Panc1 (cell line): ENCODE measurements at regions not wholly inside any gene's neighbourhood (a gene's known extent, or its start where the extent isn't known, plus 50 kb on each side); places are given as distances from the start of the nearest gene placed in this dataset.

Experiments used
- ATAC-seq: fragments of 200-7000 bp; cut with Tn5 transposase; 2 replicates; pipeline ENCODE4 v1.9.1; 2020; ENCODE audit warnings: mild to moderate bottlenecking, moderate library complexity
- BruUV-seq: library from RNA; stranded (reverse); fragments of 400-500 nt; replicated peaks from 2 replicates; lab custom pipeline; 2021; lab: Mats Ljungman, UMichigan
- CTCF ChIA-PET: fragments of 300-600 bp; sonication (Branson Sonifier 250); formaldehyde crosslinking; loops from one replicate; lab custom pipeline; 2022; ENCODE audit warnings: antibody characterized with exemption; lab: Charles Lee
- POLR2A ChIA-PET: fragments of 300-600 bp; sonication (Branson Sonifier 250); formaldehyde crosslinking; loops from one replicate; lab custom pipeline; 2022; ENCODE audit warnings: antibody characterized with exemption; lab: Charles Lee
- DNase-seq: peaks from one replicate; pipeline ENCODE4 v3.0.0-alpha.2; 2010; ENCODE audit warnings: low read depth, low spot score
- H3K27ac ChIP-seq: 2 replicates; pipeline ENCODE4 v1.5.1; 2011; ENCODE audit warnings: mild to moderate bottlenecking, low read length, inconsistent platforms
- H3K27me3 ChIP-seq: fragments of 200-500 bp; sonication (Bioruptor generic); 2 replicates; pipeline ENCODE4 v1.6.0; 2014; ENCODE audit warnings: low read length, inconsistent platforms; ENCODE audit not compliant: control insufficient read depth, insufficient read depth
- H3K36me3 ChIP-seq: fragments of 200-500 bp; sonication (Bioruptor generic); 2 replicates; pipeline ENCODE4 v1.5.1; 2014; ENCODE audit warnings: inconsistent platforms, mild to moderate bottlenecking, low read length, moderate library complexity; ENCODE audit not compliant: control insufficient read depth, insufficient read depth
- H3K4me1 ChIP-seq: 2 replicates; pipeline ENCODE4 v1.5.1; 2011; ENCODE audit warnings: inconsistent platforms, mild to moderate bottlenecking, low read length, moderate library complexity; ENCODE audit not compliant: control insufficient read depth, insufficient read depth
- H3K4me3 ChIP-seq, 2 experiments: 2 replicates each; pipeline ENCODE4 v1.5.1; 2011 to 2012; ENCODE audit warnings: low read depth in 2 of 2, low read length in 2 of 2, mild to moderate bottlenecking in 2 of 2, inconsistent platforms in 1 of 2, moderate library complexity in 1 of 2
- H3K9me3 ChIP-seq: fragments of 200-500 bp; sonication (Bioruptor generic); 2 replicates; pipeline ENCODE4 v1.5.1; 2014; ENCODE audit warnings: low read depth, mild to moderate bottlenecking, inconsistent platforms, low read length, moderate library complexity; ENCODE audit not compliant: control insufficient read depth, insufficient read depth
- CTCF ChIP-seq: fragments of 450-650 bp; IDR thresholded peaks from 2 replicates; pipeline ENCODE4 v1.5.1; 2017; ENCODE audit warnings: mild to moderate bottlenecking
- POLR2AphosphoS5 ChIP-seq: IDR thresholded peaks from 2 replicates; pipeline ENCODE4 v1.6.1; 2012; ENCODE audit warnings: mild to moderate bottlenecking, low read depth, low read length, moderate library complexity
- SIN3A ChIP-seq: IDR thresholded peaks from 2 replicates; pipeline ENCODE4 v1.6.1; 2012; ENCODE audit warnings: low read depth, mild to moderate bottlenecking, low read length, moderate library complexity, borderline replicate concordance; ENCODE audit not compliant: insufficient read depth
- TCF7L2 ChIP-seq: IDR thresholded peaks from 2 replicates; pipeline ENCODE4 v1.6.1; 2011; ENCODE audit warnings: mild to moderate bottlenecking, low read depth, low read length, inconsistent platforms
- in situ Hi-C: cut with HindIII; loops from 2 replicates; pipeline ENCODE4 v1.10.0; 2016; ENCODE audit warnings: low sequenced_read_pairs, low pct_unique_long_range_greater_than_20kb
- intact Hi-C: fragments of 100-400 bp; cut with micrococcal nuclease; formaldehyde crosslinking; loops from one replicate; pipeline ENCODE4 v1.10.0; 2022; ENCODE audit not compliant: unreplicated experiment
- TF ChIP-seq, protein P1 (sequence below), 2 experiments: IDR thresholded peaks; 2 replicates each; pipeline ENCODE4 v1.6.1; 2011 to 2012; ENCODE audit warnings: low read depth in 2 of 2, control low read depth in 1 of 2, low read length in 1 of 2, mild to moderate bottlenecking in 1 of 2, moderate library complexity in 1 of 2; ENCODE audit not compliant: insufficient read depth in 1 of 2

GRCh38 chr4:170662250-170662649 lies 572.5 kb upstream of the AADAT start:
- no peak overlapping the region for H3K4me3 ChIP-seq
- POLR2A ChIA-PET: no interaction called here
- in situ Hi-C loops (no loop called here), intact Hi-C loops (no loop called here)
- ATAC-seq (no peak), DNase-seq (no peak)
- TF ChIP-seq TCF7L2 (no peak), SIN3A (no peak), CTCF (no peak), POLR2AphosphoS5 (no peak)
- TF ChIP-seq, protein P1, sequence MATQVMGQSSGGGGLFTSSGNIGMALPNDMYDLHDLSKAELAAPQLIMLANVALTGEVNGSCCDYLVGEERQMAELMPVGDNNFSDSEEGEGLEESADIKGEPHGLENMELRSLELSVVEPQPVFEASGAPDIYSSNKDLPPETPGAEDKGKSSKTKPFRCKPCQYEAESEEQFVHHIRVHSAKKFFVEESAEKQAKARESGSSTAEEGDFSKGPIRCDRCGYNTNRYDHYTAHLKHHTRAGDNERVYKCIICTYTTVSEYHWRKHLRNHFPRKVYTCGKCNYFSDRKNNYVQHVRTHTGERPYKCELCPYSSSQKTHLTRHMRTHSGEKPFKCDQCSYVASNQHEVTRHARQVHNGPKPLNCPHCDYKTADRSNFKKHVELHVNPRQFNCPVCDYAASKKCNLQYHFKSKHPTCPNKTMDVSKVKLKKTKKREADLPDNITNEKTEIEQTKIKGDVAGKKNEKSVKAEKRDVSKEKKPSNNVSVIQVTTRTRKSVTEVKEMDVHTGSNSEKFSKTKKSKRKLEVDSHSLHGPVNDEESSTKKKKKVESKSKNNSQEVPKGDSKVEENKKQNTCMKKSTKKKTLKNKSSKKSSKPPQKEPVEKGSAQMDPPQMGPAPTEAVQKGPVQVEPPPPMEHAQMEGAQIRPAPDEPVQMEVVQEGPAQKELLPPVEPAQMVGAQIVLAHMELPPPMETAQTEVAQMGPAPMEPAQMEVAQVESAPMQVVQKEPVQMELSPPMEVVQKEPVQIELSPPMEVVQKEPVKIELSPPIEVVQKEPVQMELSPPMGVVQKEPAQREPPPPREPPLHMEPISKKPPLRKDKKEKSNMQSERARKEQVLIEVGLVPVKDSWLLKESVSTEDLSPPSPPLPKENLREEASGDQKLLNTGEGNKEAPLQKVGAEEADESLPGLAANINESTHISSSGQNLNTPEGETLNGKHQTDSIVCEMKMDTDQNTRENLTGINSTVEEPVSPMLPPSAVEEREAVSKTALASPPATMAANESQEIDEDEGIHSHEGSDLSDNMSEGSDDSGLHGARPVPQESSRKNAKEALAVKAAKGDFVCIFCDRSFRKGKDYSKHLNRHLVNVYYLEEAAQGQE (IDR thresholded peaks at IDR 0.05; ENCODE audit: insufficient read depth in 1 of 2, low read depth in 2 of 2, low read length in 1 of 2): no peak
- H3K9me3 ChIP-seq: no peaks in the 10 kb centered on the region
- no TSS peak for BruUV-seq
- no peak overlapping the region for H3K27ac ChIP-seq
- CTCF ChIA-PET: no interaction called here
- no peaks in the 10 kb centered on the region for H3K4me1 ChIP-seq
- H3K36me3 ChIP-seq: no peaks in the 10 kb centered on the region
- H3K27me3 ChIP-seq: no peaks in the 10 kb centered on the region

GRCh38 chr4:170657761-170658160 lies 568.0 kb upstream of the AADAT start:
- ATAC-seq (no peak), DNase-seq (no peak)
- TF ChIP-seq, protein P1 (IDR thresholded peaks at IDR 0.05; ENCODE audit: insufficient read depth in 1 of 2, low read depth in 2 of 2, low read length in 1 of 2): no peak
- no peak for TF ChIP-seq POLR2AphosphoS5
- no peak for TF ChIP-seq TCF7L2
- TF ChIP-seq SIN3A: no peak
- no peak for TF ChIP-seq CTCF
- ChIA-PET POLR2A (no interaction called here), CTCF (no interaction called here)
- Histone ChIP-seq H3K4me3 (no peak overlapping the region), H3K4me1 (no peaks in the 10 kb centered on the region), H3K27ac (no peak overlapping the region), H3K27me3 (no peaks in the 10 kb centered on the region), H3K9me3 (no peaks in the 10 kb centered on the region), H3K36me3 (no peaks in the 10 kb centered on the region)
- in situ Hi-C loops (no loop called here), intact Hi-C loops (no loop called here)
- no TSS peak for BruUV-seq
